Spleen (tissue), 11 donors: ENCODE measurements at regions not wholly inside any gene's neighbourhood (a gene's known extent, or its start where the extent isn't known, plus 50 kb on each side); places are given as distances from the start of the nearest gene placed in this dataset.

Source experiments
- DNase-seq: peaks from one replicate; pipeline ENCODE4 v3.0.0-alpha.2; 2020
- H3K27ac ChIP-seq, 8 donors: fragments of 200-600 bp; sonication (generic) in 7 of 8; 1 replicate in 4 of 8; 2 replicates in 4 of 8; pipeline versions ENCODE4 v1.5.0 to v1.8.0; 2016 to 2021; ENCODE audit warnings: inconsistent platforms in 4 of 8, mild to moderate bottlenecking in 4 of 8, moderate library complexity in 1 of 8
- H3K27me3 ChIP-seq, 7 donors: fragments of 200-600 bp; sonication (generic) in 6 of 7; replicated peaks in 1 of 7; 1 replicate in 4 of 7; 2 replicates in 3 of 7; pipeline versions ENCODE4 v1.5.0 to v1.8.0; 2016 to 2021; ENCODE audit warnings: inconsistent platforms in 3 of 7, mild to moderate bottlenecking in 1 of 7
- H3K36me3 ChIP-seq, 6 donors: fragments of 200-600 bp; sonication (generic) in 5 of 6; 1 replicate in 4 of 6; 2 replicates in 2 of 6; pipeline versions ENCODE4 v1.5.0 to v1.8.0; 2016 to 2021; ENCODE audit warnings: inconsistent platforms in 2 of 6
- H3K4me1 ChIP-seq, 6 donors: fragments of 200-600 bp; sonication (generic) in 5 of 6; 1 replicate in 3 of 6; 2 replicates in 3 of 6; pipeline versions ENCODE4 v1.5.0 to v1.8.0; 2016 to 2021; ENCODE audit warnings: inconsistent platforms in 3 of 6
- H3K4me3 ChIP-seq, 8 donors: fragments of 200-600 bp; sonication (generic) in 7 of 8; 1 replicate in 4 of 8; 2 replicates in 4 of 8; pipeline versions ENCODE4 v1.5.0 to v1.8.0; 2016 to 2021; ENCODE audit warnings: inconsistent platforms in 4 of 8, mild to moderate bottlenecking in 4 of 8, moderate library complexity in 2 of 8
- H3K9me3 ChIP-seq, 8 donors: fragments of 200-600 bp; sonication (generic) in 7 of 8; 1 replicate in 4 of 8; 2 replicates in 4 of 8; pipeline versions ENCODE4 v1.5.0 to v1.8.0; 2016 to 2021; ENCODE audit warnings: inconsistent platforms in 4 of 8
- CTCF ChIP-seq, 11 experiments: fragments of 200-600 bp in 7 of 11; fragments of 450-650 bp in 4 of 11; sonication (generic) in 4 of 11; IDR thresholded peaks in 8 of 11; conservative IDR thresholded peaks in 3 of 11; 1 replicate in 7 of 11; 2 replicates in 4 of 11; pipeline versions ENCODE4 v1.4.0 to v1.8.0; 2016 to 2021; ENCODE audit warnings: antibody characterized with exemption in 11 of 11, inconsistent platforms in 4 of 11, mild to moderate bottlenecking in 1 of 11
- POLR2A ChIP-seq, 3 donors: fragments of 450-650 bp; IDR thresholded peaks; one replicate each; pipeline ENCODE4 v1.5.1; 2017; ENCODE audit warnings: antibody characterized with exemption in 3 of 3, mild to moderate bottlenecking in 1 of 3
- POLR2AphosphoS5 ChIP-seq, 3 donors: sonication (generic); formaldehyde crosslinking; IDR thresholded peaks; one replicate each; pipeline ENCODE4 v1.5.1; 2017; ENCODE audit warnings: antibody characterized with exemption in 3 of 3
- WGBS, 5 donors: extraction: QIAGEN DNeasy Blood & Tissue Kit in 3 of 5; methylation state at CpG; one replicate each; pipeline versions ENCODE4 v1.1.5 to v1.1.7; 2013 to 2018; 5-methylcytosine and 5-hydroxymethylcytosine counted together
- intact Hi-C: fragments of 100-400 bp; cut with DNase I; formaldehyde crosslinking; loops from one replicate; pipeline ENCODE4 v1.15.0; 2023; ENCODE audit warnings: low total_unique reads
- donor health status: healthy with polysubstance abuse.
- donor health status: DM: no; HTN: no; CAD: no; lungs with moderate emphysema.
- donor health status: DM: no; HTN: no; CAD: no.
- donor health status: Bipolar disorder and iron deficiency.
- donor health status: healthy.
- donor health status: DM: no; HTN: no; CAD: no.
- donor health status: DM: yes; HTN: yes; CAD: no.

- TF ChIP-seq POLR2AphosphoS5 (IDR thresholded peaks at IDR 0.05) (no peak), CTCF (IDR thresholded peaks at IDR 0.05 in 8 of 11, conservative IDR thresholded peaks at IDR 0.05 in 3 of 11) (no peak), POLR2A (IDR thresholded peaks at IDR 0.05) (no peak)
- intact Hi-C loops, result no loop called here
- no peak for DNase-seq
- Histone ChIP-seq H3K27ac (no peak overlapping the region), H3K27me3 (no peaks in the 10 kb centered on the region), H3K4me3 (no peak overlapping the region), H3K36me3 (no peaks in the 10 kb centered on the region), H3K9me3 (no peaks in the 10 kb centered on the region), H3K4me1 (no peaks in the 10 kb centered on the region)
- WGBS, 5 donors, result 74 to 88% (median 82%) methylated on average over 3 of the region's 3 CpGs
Observed at GRCh38 chr2:198697218-198697617, 760.5 kb downstream of the SATB2 start.

- H3K4me1 ChIP-seq, result no peaks in the 10 kb centered on the region
- no peak overlapping the region for H3K4me3 ChIP-seq
- DNase-seq, result no peak
- no peak overlapping the region for H3K27ac ChIP-seq
- TF ChIP-seq POLR2A (IDR thresholded peaks at IDR 0.05), result no peak
- no peak for TF ChIP-seq POLR2AphosphoS5 (IDR thresholded peaks at IDR 0.05)
- TF ChIP-seq CTCF (IDR thresholded peaks at IDR 0.05 in 8 of 11, conservative IDR thresholded peaks at IDR 0.05 in 3 of 11), result no peak
- no peaks in the 10 kb centered on the region for H3K27me3 ChIP-seq
- intact Hi-C loops, result no loop called here
- H3K36me3 ChIP-seq, result no peaks in the 10 kb centered on the region
- no peaks in the 10 kb centered on the region for H3K9me3 ChIP-seq
Observed at GRCh38 chr2:198695879-198696278, 761.9 kb downstream of the SATB2 start.

- H3K27ac ChIP-seq, result no peak overlapping the region
- H3K9me3 ChIP-seq, result peaks cover 0 to 6% (median 0%) of the 10 kb centered on the region in 8 donors
- intact Hi-C loops, result no loop called here
- no peaks in the 10 kb centered on the region for H3K27me3 ChIP-seq
- H3K36me3 ChIP-seq, result no peaks in the 10 kb centered on the region
- no peak overlapping the region for H3K4me3 ChIP-seq
- WGBS, 5 donors, result 40 to 67% (median 55%) methylated on average over 9 of the region's 9 CpGs
- no peaks in the 10 kb centered on the region for H3K4me1 ChIP-seq
- DNase-seq, result no peak
- TF ChIP-seq CTCF (IDR thresholded peaks at IDR 0.05 in 8 of 11, conservative IDR thresholded peaks at IDR 0.05 in 3 of 11) (no peak), POLR2AphosphoS5 (IDR thresholded peaks at IDR 0.05) (no peak), POLR2A (IDR thresholded peaks at IDR 0.05) (no peak)
Observed at GRCh38 chr2:198692907-198693510, 764.7 kb downstream of the SATB2 start.

GRCh38 chr2:198691236-198691635 lies 766.5 kb downstream of the SATB2 start:
- 87 to 98% (median 94%) methylated on average over 2 of the region's 2 CpGs for WGBS, 5 donors
- H3K27me3 ChIP-seq, result no peaks in the 10 kb centered on the region
- no peaks in the 10 kb centered on the region for H3K4me1 ChIP-seq
- H3K27ac ChIP-seq, result no peak overlapping the region
- TF ChIP-seq CTCF (IDR thresholded peaks at IDR 0.05 in 8 of 11, conservative IDR thresholded peaks at IDR 0.05 in 3 of 11), result no peak
- no peak for TF ChIP-seq POLR2AphosphoS5 (IDR thresholded peaks at IDR 0.05)
- no peak for TF ChIP-seq POLR2A (IDR thresholded peaks at IDR 0.05)
- no peaks in the 10 kb centered on the region for H3K36me3 ChIP-seq
- DNase-seq, result no peak
- H3K4me3 ChIP-seq, result no peak overlapping the region
- H3K9me3 ChIP-seq, result peaks cover 0 to 6% (median 0%) of the 10 kb centered on the region in 8 donors
- intact Hi-C loops, result no loop called here
